ENCODE measurements at regions not wholly inside any gene's neighbourhood (a gene's known extent, or its start where the extent isn't known, plus 50 kb on each side); places are given as distances from the start of the nearest gene placed in this dataset.

- no peak for TF ChIP-seq EZH2 (IDR thresholded peaks at IDR 0.05)
- no peak for TF ChIP-seq POLR2AphosphoS5 (IDR thresholded peaks at IDR 0.05; ENCODE audit: borderline replicate concordance, low read depth, low read length)
Measured at GRCh38 chr1:72637593-72637992, 355.3 kb upstream of the NEGR1 start.
